ENCODE measurements at regions not wholly inside any gene's neighbourhood (a gene's known extent, or its start where the extent isn't known, plus 50 kb on each side); places are given as distances from the start of the nearest gene placed in this dataset.

DNA sequence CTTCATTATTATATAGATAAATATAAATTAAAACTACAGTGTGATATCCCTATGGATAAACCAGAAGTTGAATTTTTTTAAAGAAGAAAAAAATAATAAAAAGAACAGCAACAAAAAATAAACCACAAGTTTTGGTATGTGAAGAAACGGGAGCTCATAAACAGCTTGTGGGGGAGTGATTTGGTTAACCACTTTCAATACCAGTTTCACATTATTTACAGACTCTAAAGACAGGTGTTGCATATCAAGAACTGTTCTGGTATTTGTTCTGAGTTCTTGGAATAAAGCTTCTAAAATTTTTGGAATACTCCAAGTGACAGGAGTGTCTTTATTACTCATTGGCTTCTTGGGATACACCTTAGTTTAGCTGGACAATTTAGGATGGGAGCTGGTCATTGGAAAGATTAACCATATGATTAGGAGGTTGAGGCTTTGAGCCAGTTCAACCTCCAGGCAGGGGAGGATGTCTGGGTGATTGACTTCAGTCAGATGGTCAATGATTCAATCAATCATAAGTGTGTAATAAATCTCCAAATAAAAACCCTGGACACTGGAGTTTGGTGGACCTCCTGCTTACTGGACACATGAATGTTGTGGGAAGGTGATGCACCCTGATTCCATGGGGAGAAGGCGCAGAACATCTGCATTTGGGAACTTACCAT, 2223.1 kb upstream of the C9orf72 start:
- no peaks in the 10 kb centered on the region for H3K9me3 ChIP-seq
- WGBS, 2 donors: 68 to 69% methylated on average over 2 of the region's 2 CpGs

DNA sequence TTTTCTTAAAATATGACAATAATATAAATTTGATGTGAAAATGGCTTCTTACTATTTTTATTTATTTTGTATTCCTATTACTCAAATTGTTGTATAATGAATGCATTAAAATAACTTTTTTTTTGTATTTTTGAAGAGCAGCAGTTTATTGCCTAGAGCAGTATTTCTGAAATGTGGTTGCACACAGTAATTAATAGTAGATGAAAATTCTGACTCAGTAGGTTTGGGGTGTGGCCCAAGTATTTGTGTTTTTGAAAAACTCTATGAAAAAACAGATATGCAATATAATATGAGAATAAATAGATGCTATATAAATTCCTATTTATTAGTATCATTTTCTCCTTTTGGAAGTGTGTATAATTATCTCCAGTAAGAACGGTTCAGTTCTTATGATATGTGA, 2225.3 kb upstream of the C9orf72 start:
- no peaks in the 10 kb centered on the region for H3K4me1 ChIP-seq
- intact Hi-C loops (cut with DNase I): no loop called here
- H3K27ac ChIP-seq: no peak overlapping the region
- no peaks in the 10 kb centered on the region for H3K27me3 ChIP-seq
- H3K36me3 ChIP-seq: no peaks in the 10 kb centered on the region
- WGBS, 2 donors: 73 to 93% methylated on average over 1 of the region's 1 CpG
- no peak for DNase-seq
- H3K4me3 ChIP-seq: no peak overlapping the region
- H3K9me3 ChIP-seq: no peaks in the 10 kb centered on the region
- TF ChIP-seq POLR2A (IDR thresholded peaks at IDR 0.05): no peak
- no peak for TF ChIP-seq EP300 (IDR thresholded peaks at IDR 0.05)

More for the DNA sequence above, 2223.1 kb upstream of the C9orf72 start:
- TF ChIP-seq EP300 (IDR thresholded peaks at IDR 0.05) (no peak), POLR2AphosphoS5 (IDR thresholded peaks at IDR 0.05) (no peak), POLR2A (IDR thresholded peaks at IDR 0.05) (no peak)
- TF ChIP-seq, protein P1, sequence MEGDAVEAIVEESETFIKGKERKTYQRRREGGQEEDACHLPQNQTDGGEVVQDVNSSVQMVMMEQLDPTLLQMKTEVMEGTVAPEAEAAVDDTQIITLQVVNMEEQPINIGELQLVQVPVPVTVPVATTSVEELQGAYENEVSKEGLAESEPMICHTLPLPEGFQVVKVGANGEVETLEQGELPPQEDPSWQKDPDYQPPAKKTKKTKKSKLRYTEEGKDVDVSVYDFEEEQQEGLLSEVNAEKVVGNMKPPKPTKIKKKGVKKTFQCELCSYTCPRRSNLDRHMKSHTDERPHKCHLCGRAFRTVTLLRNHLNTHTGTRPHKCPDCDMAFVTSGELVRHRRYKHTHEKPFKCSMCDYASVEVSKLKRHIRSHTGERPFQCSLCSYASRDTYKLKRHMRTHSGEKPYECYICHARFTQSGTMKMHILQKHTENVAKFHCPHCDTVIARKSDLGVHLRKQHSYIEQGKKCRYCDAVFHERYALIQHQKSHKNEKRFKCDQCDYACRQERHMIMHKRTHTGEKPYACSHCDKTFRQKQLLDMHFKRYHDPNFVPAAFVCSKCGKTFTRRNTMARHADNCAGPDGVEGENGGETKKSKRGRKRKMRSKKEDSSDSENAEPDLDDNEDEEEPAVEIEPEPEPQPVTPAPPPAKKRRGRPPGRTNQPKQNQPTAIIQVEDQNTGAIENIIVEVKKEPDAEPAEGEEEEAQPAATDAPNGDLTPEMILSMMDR (IDR thresholded peaks at IDR 0.05): no peak
- Histone ChIP-seq H3K27me3 (no peaks in the 10 kb centered on the region), H3K27ac (no peak overlapping the region), H3K4me3 (no peak overlapping the region), H3K36me3 (no peaks in the 10 kb centered on the region), H3K4me1 (no peaks in the 10 kb centered on the region)
- no peak for DNase-seq
- intact Hi-C loops (cut with DNase I): no loop called here

DNA sequence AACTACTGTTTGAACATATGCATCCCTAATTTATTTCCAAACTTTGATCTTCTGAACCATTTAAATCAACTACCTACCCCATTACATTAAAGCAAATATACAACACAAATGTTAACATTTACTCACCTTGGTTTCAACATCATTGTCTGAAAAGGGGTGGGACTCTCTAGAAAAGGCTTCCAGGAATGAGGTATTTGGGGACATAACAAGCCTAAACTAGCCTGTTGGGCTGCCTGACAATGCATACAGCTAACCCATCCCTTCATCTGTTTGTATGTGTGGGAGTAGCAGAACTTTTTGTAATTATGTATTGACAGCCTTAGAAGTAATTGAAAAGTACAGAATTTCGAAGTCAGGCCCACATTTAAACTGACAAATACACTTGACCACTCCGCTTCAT, 2225.9 kb upstream of the C9orf72 start:
- H3K27ac ChIP-seq: no peak overlapping the region
- no peaks in the 10 kb centered on the region for H3K27me3 ChIP-seq
- TF ChIP-seq POLR2AphosphoS5 (IDR thresholded peaks at IDR 0.05): no peak
- no peak for TF ChIP-seq POLR2A (IDR thresholded peaks at IDR 0.05)
- TF ChIP-seq, protein P1 (IDR thresholded peaks at IDR 0.05): no peak
- no peak for TF ChIP-seq EP300 (IDR thresholded peaks at IDR 0.05)
- no peaks in the 10 kb centered on the region for H3K36me3 ChIP-seq
- no peaks in the 10 kb centered on the region for H3K4me1 ChIP-seq
- DNase-seq: no peak
- H3K4me3 ChIP-seq: no peak overlapping the region
- intact Hi-C loops (cut with DNase I): no loop called here
- H3K9me3 ChIP-seq: no peaks in the 10 kb centered on the region
- WGBS, 2 donors: 69 to 80% methylated on average over 2 of the region's 2 CpGs

DNA sequence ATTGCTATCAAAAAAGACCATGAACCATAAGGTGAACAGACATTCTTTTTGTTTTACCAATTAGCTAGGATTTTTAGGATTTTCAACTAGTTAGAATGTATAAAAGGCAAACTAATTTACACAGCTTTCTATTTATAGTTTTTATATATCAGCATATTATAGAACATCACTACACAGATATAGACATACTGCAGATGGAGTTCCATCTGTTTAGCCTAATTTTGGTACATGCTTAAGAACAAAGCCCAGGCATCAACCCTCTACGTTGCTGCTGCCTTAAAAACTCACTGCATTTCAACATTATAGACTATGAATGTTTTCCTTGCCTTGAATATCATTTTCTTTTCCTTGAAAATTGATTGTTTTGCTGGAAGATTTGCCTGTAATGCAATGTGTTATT, 2227.5 kb upstream of the C9orf72 start:
- 40 to 53% methylated on average over 1 of the region's 1 CpG for WGBS, 2 donors

DNA sequence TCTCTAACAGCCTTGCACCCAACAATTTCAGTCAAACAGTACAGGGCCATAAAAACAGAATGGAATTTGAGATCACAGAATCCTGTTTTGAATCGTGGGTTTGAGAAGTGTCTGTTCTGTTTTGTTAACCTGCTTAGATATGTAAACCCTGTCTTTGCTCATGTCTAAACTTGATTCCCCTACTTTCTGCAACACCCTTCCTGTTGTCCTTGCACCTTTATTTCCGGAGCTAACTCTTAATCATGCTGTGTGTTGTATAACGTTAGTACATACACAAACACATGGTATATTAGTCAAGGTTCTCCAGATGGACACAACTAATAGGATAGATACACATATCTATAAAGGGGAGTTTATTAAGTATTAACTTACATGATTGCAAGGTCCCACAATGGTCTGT, 2229.2 kb upstream of the C9orf72 start:
- Histone ChIP-seq H3K4me1 (no peaks in the 10 kb centered on the region), H3K36me3 (no peaks in the 10 kb centered on the region), H3K4me3 (no peak overlapping the region), H3K27me3 (no peaks in the 10 kb centered on the region), H3K9me3 (no peaks in the 10 kb centered on the region), H3K27ac (no peak overlapping the region)
- TF ChIP-seq POLR2AphosphoS5 (IDR thresholded peaks at IDR 0.05): no peak
- no peak for TF ChIP-seq EP300 (IDR thresholded peaks at IDR 0.05)
- no peak for DNase-seq
- intact Hi-C loops (cut with DNase I): no loop called here
- 55 to 75% methylated on average over 3 of the region's 3 CpGs for WGBS, 2 donors

More for the DNA sequence above, 2227.5 kb upstream of the C9orf72 start:
- Histone ChIP-seq H3K4me1 (no peaks in the 10 kb centered on the region), H3K9me3 (no peaks in the 10 kb centered on the region), H3K4me3 (no peak overlapping the region), H3K27me3 (no peaks in the 10 kb centered on the region), H3K36me3 (no peaks in the 10 kb centered on the region), H3K27ac (no peak overlapping the region)
- no peak for DNase-seq
- TF ChIP-seq POLR2AphosphoS5 (IDR thresholded peaks at IDR 0.05) (no peak), EP300 (IDR thresholded peaks at IDR 0.05) (no peak), POLR2A (IDR thresholded peaks at IDR 0.05) (no peak)
- TF ChIP-seq, protein P1 (IDR thresholded peaks at IDR 0.05): no peak
- intact Hi-C loops (cut with DNase I): no loop called here

Measured in sigmoid colon (tissue), 6 donors.